ENCODE measurements at regions not wholly inside any gene's neighbourhood (a gene's known extent, or its start where the extent isn't known, plus 50 kb on each side); places are given as distances from the start of the nearest gene placed in this dataset.
"Not testable (repeated sequence)": the region's sequence is repeated elsewhere in the genome, so short reads cannot be mapped to it uniquely, and the experiment has no call there.

DNA sequence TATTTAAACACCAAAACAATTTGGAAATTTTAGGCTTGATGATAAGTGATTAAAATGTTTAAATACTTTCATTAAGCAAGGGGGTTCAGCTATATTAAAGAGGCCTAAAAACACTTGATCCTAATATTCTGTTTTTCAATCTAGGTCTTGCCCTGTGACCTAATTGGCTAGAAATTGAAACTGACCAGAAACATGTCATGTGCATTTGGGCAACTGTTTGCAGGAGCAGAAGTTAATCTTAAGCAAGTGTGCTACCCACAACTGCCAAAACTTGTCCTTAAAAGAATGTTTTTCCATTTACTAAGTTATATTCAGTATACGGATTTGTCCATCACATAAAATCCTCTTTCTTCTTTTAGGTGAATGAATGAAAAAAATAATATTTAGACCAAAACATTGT lies 167.3 kb downstream of the PPP1R3A start:
- Histone ChIP-seq H3K4me1 (ENCODE audit: control insufficient read depth, insufficient read depth, low read length) (no peaks in the 10 kb centered on the region), H3K36me3 (ENCODE audit: control insufficient read depth in 2 of 2, insufficient read depth in 2 of 2, low read length in 1 of 2) (no peaks in the 10 kb centered on the region), H3K27ac (ENCODE audit: control insufficient read depth, insufficient read depth) (no peak overlapping the region), H4K20me1 (ENCODE audit: control insufficient read depth, insufficient read depth) (no peaks in the 10 kb centered on the region), H2AFZ (ENCODE audit: control insufficient read depth, low read depth, low read length) (no peak overlapping the region), H3K4me2 (ENCODE audit: control insufficient read depth, insufficient read depth) (no peak overlapping the region), H3K9ac (ENCODE audit: control insufficient read depth, insufficient read depth, low read length) (no peak overlapping the region), H3K9me3 (replicated peaks; ENCODE audit: control insufficient read depth, insufficient read depth, low read length) (no peaks in the 10 kb centered on the region), H3K4me3 (no peak overlapping the region), H3K79me2 (ENCODE audit: control insufficient read depth, insufficient read depth, low read length) (no peaks in the 10 kb centered on the region), H3K27me3 (replicated peaks in 1 of 2; ENCODE audit: control insufficient read depth in 2 of 2, insufficient read depth in 2 of 2, low read length in 1 of 2) (no peaks in the 10 kb centered on the region)
- ChIA-PET RAD21 (ENCODE audit: unreplicated experiment) (no interaction called here), POLR2A (no interaction called here), CTCF (interaction anchor here (1.0 kb wide), 1 partner anchor 10 kb away, joined by 3 read pairs; no protein-coding TSS in a partner anchor), SMC1A (ENCODE audit: uncharacterized antibody, unreplicated experiment) (no interaction called here)
- in situ Hi-C loops (cut with MboI) (loop anchor here (5.0 kb wide), 1 partner anchor 51 kb away; no protein-coding TSS in a partner anchor), intact Hi-C loops (cut with micrococcal nuclease; ENCODE audit: unreplicated experiment) (no loop called here)
- no peak for ATAC-seq
- no peak for TF ChIP-seq NR2C1 (IDR thresholded peaks at IDR 0.05)
- TF ChIP-seq IRF4 (IDR thresholded peaks at IDR 0.05; ENCODE audit: low read depth, low read length) = no peak
- no peak for TF ChIP-seq CHD1 (IDR thresholded peaks at IDR 0.05; ENCODE audit: low read depth, low read length)
- no peak for TF ChIP-seq BHLHE40 (IDR thresholded peaks at IDR 0.05; ENCODE audit: borderline replicate concordance in 1 of 2, low read depth in 2 of 2, low read length in 1 of 2)
- TF ChIP-seq POLR2AphosphoS2 (IDR thresholded peaks at IDR 0.05; ENCODE audit: low read depth, low read length) = no peak
- TF ChIP-seq STAT1 (conservative IDR thresholded peaks at IDR 0.05) = no peak
- TF ChIP-seq YY1 (IDR thresholded peaks at IDR 0.05; ENCODE audit: low read depth, low read length) = no peak
- TF ChIP-seq PAX5 (IDR thresholded peaks at IDR 0.05; ENCODE audit: borderline replicate concordance, low read depth, low read length) = no peak
- TF ChIP-seq RBBP5 (conservative IDR thresholded peaks at IDR 0.05) = no peak
- TF ChIP-seq, protein P1, sequence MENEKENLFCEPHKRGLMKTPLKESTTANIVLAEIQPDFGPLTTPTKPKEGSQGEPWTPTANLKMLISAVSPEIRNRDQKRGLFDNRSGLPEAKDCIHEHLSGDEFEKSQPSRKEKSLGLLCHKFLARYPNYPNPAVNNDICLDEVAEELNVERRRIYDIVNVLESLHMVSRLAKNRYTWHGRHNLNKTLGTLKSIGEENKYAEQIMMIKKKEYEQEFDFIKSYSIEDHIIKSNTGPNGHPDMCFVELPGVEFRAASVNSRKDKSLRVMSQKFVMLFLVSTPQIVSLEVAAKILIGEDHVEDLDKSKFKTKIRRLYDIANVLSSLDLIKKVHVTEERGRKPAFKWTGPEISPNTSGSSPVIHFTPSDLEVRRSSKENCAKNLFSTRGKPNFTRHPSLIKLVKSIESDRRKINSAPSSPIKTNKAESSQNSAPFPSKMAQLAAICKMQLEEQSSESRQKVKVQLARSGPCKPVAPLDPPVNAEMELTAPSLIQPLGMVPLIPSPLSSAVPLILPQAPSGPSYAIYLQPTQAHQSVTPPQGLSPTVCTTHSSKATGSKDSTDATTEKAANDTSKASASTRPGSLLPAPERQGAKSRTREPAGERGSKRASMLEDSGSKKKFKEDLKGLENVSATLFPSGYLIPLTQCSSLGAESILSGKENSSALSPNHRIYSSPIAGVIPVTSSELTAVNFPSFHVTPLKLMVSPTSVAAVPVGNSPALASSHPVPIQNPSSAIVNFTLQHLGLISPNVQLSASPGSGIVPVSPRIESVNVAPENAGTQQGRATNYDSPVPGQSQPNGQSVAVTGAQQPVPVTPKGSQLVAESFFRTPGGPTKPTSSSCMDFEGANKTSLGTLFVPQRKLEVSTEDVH (IDR thresholded peaks at IDR 0.05; ENCODE audit: low read depth, partially characterized antibody) = no peak
- TF ChIP-seq, protein P2, sequence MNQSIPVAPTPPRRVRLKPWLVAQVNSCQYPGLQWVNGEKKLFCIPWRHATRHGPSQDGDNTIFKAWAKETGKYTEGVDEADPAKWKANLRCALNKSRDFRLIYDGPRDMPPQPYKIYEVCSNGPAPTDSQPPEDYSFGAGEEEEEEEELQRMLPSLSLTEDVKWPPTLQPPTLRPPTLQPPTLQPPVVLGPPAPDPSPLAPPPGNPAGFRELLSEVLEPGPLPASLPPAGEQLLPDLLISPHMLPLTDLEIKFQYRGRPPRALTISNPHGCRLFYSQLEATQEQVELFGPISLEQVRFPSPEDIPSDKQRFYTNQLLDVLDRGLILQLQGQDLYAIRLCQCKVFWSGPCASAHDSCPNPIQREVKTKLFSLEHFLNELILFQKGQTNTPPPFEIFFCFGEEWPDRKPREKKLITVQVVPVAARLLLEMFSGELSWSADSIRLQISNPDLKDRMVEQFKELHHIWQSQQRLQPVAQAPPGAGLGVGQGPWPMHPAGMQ (IDR thresholded peaks at IDR 0.05; ENCODE audit: borderline replicate concordance) = no peak
- TF ChIP-seq CREM (IDR thresholded peaks at IDR 0.05; ENCODE audit: low read depth) = no peak
- no peak for TF ChIP-seq MTA2 (IDR thresholded peaks at IDR 0.05; ENCODE audit: low read depth)
- no peak for TF ChIP-seq ESRRA (IDR thresholded peaks at IDR 0.05; ENCODE audit: low read length)
- no peak for TF ChIP-seq KLF5 (IDR thresholded peaks at IDR 0.05; ENCODE audit: partially characterized antibody)
- 17% methylated on average over 1 of the region's 1 CpG for WGBS (ENCODE audit: insufficient coverage, insufficient replicate concordance, low lambda C conversion rate, missing lambda C conversion rate)
- no peak for DNase-seq (ENCODE audit: low read depth, low spot score)
- no TSS peak for BruUV-seq (replicated peaks)
- FAIRE-seq = no peak

DNA sequence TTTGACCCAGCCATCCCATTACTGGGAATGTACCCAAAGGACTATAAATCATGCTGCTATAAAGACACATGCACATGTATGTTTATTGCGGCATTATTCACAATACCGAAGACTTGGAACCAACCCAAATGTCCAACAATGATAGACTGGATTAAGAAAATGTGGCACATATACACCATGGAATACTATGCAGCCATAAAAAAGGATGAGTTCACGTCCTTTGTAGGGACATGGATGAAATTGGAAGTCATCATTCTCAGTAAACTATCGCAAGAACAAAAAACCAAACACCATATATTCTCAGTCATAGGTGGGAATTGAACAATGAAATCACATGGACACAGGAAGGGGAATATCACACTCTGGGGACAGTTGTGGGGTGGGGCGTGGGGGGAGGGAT lies 170.4 kb downstream of the PPP1R3A start:
- BruUV-seq (replicated peaks); DNase-seq (ENCODE audit: low read depth, low spot score); in situ Hi-C loops (cut with MboI); H4K20me1 ChIP-seq (ENCODE audit: control insufficient read depth, insufficient read depth); ATAC-seq; intact Hi-C loops (cut with micrococcal nuclease; ENCODE audit: unreplicated experiment); H2AFZ ChIP-seq (ENCODE audit: control insufficient read depth, low read depth, low read length); CTCF ChIA-PET; H3K27ac ChIP-seq (ENCODE audit: control insufficient read depth, insufficient read depth); H3K27me3 ChIP-seq (replicated peaks in 1 of 2; ENCODE audit: control insufficient read depth in 2 of 2, insufficient read depth in 2 of 2, low read length in 1 of 2); H3K4me3 ChIP-seq; SMC1A ChIA-PET (ENCODE audit: uncharacterized antibody, unreplicated experiment); FAIRE-seq; H3K4me2 ChIP-seq (ENCODE audit: control insufficient read depth, insufficient read depth); H3K9me3 ChIP-seq (replicated peaks; ENCODE audit: control insufficient read depth, insufficient read depth, low read length); H3K4me1 ChIP-seq (ENCODE audit: control insufficient read depth, insufficient read depth, low read length); H3K36me3 ChIP-seq (ENCODE audit: control insufficient read depth in 2 of 2, insufficient read depth in 2 of 2, low read length in 1 of 2); RAD21 ChIA-PET (ENCODE audit: unreplicated experiment); POLR2A ChIA-PET; H3K79me2 ChIP-seq (ENCODE audit: control insufficient read depth, insufficient read depth, low read length); H3K9ac ChIP-seq (ENCODE audit: control insufficient read depth, insufficient read depth, low read length): not testable (repeated sequence)
- 37% methylated on average over 5 of the region's 5 CpGs for WGBS (ENCODE audit: insufficient coverage, insufficient replicate concordance, low lambda C conversion rate, missing lambda C conversion rate)
